IPS-18a (cell line): ENCODE measurements at regions not wholly inside any gene's neighbourhood (a gene's known extent, or its start where the extent isn't known, plus 50 kb on each side); places are given as distances from the start of the nearest gene placed in this dataset.

Experiments
- H3K27ac ChIP-seq: one replicate; pipeline ENCODE4 v1.5.1; 2013; ENCODE audit warnings: low read length
- H3K27me3 ChIP-seq: one replicate; pipeline ENCODE4 v1.6.1; 2013; ENCODE audit warnings: mild to moderate bottlenecking, low read length; ENCODE audit not compliant: control insufficient read depth, insufficient read depth
- H3K36me3 ChIP-seq: one replicate; pipeline ENCODE4 v1.6.1; 2013; ENCODE audit warnings: low read depth, low read length; ENCODE audit not compliant: control insufficient read depth
- H3K4me1 ChIP-seq: one replicate; pipeline ENCODE4 v1.6.1; 2013; ENCODE audit warnings: low read depth, low read length; ENCODE audit not compliant: control insufficient read depth
- H3K4me3 ChIP-seq: one replicate; pipeline ENCODE4 v1.5.1; 2013; ENCODE audit warnings: low read length
- H3K9ac ChIP-seq: one replicate; pipeline ENCODE4 v1.6.1; 2013; ENCODE audit warnings: mild to moderate bottlenecking, low read length, moderate library complexity
- H3K9me3 ChIP-seq: one replicate; pipeline ENCODE4 v1.6.1; 2013; ENCODE audit warnings: low read depth, low read length; ENCODE audit not compliant: control insufficient read depth

- H3K36me3 ChIP-seq = no peaks in the 10 kb centered on the region
- H3K27me3 ChIP-seq = no peaks in the 10 kb centered on the region
- H3K4me1 ChIP-seq = peaks cover 11% of the 10 kb centered on the region
- H3K27ac ChIP-seq = no peak overlapping the region
- H3K4me3 ChIP-seq = no peak overlapping the region
- no peaks in the 10 kb centered on the region for H3K9me3 ChIP-seq
- no peak overlapping the region for H3K9ac ChIP-seq
Observed at GRCh38 chr11:95595541-95595940, 194.0 kb downstream of the FAM76B start.

DNA sequence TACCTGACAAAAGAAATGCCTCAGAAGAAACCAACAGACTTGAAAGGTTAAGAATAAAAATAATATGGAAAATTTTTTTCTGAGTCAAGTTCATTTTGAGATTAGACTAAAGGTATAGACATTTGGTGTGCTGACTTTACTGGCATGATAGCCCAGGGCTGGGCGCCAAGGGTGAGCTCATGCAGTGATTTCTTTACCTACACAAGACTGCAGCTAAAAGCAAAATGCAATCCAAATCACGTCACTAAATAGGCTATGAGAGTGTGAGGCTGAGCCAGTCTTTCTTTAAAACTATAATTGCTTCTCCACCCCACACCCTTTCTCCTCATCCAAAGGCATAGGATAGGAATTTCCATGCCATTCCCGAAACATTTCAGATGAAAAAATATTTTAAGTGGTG is 196.5 kb downstream of the FAM76B start:
- peaks cover 11% of the 10 kb centered on the region for H3K4me1 ChIP-seq
- no peak overlapping the region for H3K4me3 ChIP-seq
- no peaks in the 10 kb centered on the region for H3K36me3 ChIP-seq
- no peaks in the 10 kb centered on the region for H3K27me3 ChIP-seq
- H3K27ac ChIP-seq = no peak overlapping the region
- no peaks in the 10 kb centered on the region for H3K9me3 ChIP-seq
- H3K9ac ChIP-seq = no peak overlapping the region

GRCh38 chr11:95592471-95592870 is 197.1 kb downstream of the FAM76B start:
- Histone ChIP-seq H3K9ac (no peak overlapping the region), H3K4me3 (no peak overlapping the region), H3K27ac (no peak overlapping the region), H3K27me3 (no peaks in the 10 kb centered on the region), H3K9me3 (no peaks in the 10 kb centered on the region), H3K36me3 (no peaks in the 10 kb centered on the region), H3K4me1 (peaks cover 11% of the 10 kb centered on the region)

DNA sequence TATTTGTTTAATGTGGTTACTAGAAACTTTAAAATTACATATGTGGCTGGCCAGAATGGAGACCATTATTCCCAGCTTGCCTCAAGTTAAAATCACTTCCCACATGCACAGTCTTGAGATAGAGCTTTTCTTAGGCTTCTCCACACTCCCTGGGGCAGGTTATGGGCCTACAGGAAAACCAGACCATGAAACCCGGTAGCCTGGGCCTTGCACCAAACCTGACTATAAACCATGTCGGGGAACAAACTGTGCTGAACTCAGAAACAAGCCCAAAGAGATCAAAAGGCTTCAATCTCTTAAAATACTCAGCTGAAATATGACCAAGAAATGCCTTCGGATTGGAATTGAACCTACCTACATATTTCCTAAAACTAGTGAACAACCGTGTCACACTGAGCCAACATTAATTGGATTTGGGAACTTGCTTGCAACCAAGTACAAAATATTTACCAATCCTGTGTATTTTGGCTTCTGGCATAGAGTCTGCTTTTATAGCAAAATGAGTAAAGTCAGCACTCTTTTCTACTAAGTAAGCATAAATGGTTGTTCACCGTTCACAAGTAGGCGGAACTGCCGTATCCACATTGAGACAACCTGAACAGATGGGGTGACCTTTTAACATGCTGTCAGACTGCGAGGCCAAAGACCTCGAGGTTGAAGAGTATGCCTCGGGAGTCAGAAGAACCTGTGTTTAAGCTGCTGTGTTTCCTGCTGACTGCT is 199.5 kb downstream of the FAM76B start:
- Histone ChIP-seq H3K9me3 (no peaks in the 10 kb centered on the region), H3K27ac (no peak overlapping the region), H3K4me1 (peaks cover 11% of the 10 kb centered on the region)

DNA sequence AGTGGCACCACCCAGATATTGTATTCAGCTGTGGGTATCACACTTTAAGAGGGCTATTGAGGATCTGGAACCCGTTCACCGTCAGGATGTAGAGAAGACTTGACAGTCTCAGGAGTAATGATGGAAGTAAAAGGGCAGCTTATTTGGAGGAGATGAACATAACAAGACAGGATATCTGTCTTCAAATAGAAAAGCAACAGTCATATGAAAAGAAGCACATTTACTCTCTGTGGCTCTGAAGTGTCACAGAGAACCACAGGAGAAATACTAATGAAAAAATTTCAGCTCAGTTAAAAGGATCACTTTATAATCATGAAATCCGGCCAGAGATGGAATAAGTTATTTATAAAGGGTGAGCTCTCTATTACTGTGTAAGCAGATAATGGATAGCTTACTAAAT is 200.8 kb downstream of the FAM76B start:
- Histone ChIP-seq H3K27ac (no peak overlapping the region), H3K4me1 (peaks cover 11% of the 10 kb centered on the region), H3K9ac (no peak overlapping the region), H3K9me3 (no peaks in the 10 kb centered on the region), H3K36me3 (no peaks in the 10 kb centered on the region), H3K27me3 (no peaks in the 10 kb centered on the region), H3K4me3 (no peak overlapping the region)

More for the DNA sequence above, 199.5 kb downstream of the FAM76B start:
- no peaks in the 10 kb centered on the region for H3K27me3 ChIP-seq
- no peak overlapping the region for H3K9ac ChIP-seq
- H3K36me3 ChIP-seq = no peaks in the 10 kb centered on the region
- no peak overlapping the region for H3K4me3 ChIP-seq

DNA sequence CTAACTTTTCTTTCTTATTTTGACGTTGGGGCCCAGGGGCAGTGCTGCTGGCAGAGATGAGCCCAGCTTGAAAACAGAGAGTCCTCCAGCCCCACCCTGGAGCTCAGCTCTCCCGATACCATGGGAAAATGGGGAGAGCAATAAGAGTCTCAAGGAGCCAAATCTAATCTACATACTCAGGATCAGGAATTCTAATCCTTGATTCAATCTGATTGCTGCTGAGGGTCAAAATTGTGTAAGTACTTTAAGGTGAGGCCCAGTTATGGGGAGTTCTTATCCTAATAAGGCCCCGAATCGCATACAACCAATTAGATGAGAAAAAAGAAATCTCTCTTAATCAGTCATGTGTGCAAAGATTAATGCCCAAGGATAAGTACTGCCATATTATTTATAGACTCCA is 202.9 kb downstream of the FAM76B start:
- H3K36me3 ChIP-seq = no peaks in the 10 kb centered on the region
- no peak overlapping the region for H3K9ac ChIP-seq
- no peaks in the 10 kb centered on the region for H3K4me1 ChIP-seq
- H3K9me3 ChIP-seq = no peaks in the 10 kb centered on the region
- H3K27ac ChIP-seq = no peak overlapping the region
- H3K4me3 ChIP-seq = no peak overlapping the region
- H3K27me3 ChIP-seq = no peaks in the 10 kb centered on the region

DNA sequence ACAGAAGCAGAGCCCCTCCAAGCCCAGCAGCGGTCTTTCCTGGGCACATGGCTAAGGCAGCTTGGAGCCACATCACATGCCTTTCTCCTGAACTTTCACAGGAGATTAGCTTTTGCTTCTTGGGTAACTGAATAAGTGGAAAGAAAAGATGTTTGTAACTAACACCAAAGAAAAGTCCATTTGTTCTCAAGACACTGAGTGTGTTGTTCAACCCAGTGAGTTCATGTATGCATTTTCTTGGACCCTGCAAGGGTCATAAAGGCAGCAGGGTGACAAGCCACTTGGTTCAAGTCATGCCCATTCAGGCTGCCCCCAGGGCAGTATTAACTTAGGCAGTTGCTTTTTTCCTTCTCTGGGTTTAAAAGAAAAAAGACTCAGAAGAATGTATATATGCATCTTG is 203.4 kb downstream of the FAM76B start:
- H3K4me3 ChIP-seq = no peak overlapping the region
- H3K36me3 ChIP-seq = no peaks in the 10 kb centered on the region
- no peak overlapping the region for H3K27ac ChIP-seq
- H3K27me3 ChIP-seq = no peaks in the 10 kb centered on the region
- no peaks in the 10 kb centered on the region for H3K9me3 ChIP-seq
- no peaks in the 10 kb centered on the region for H3K4me1 ChIP-seq
- no peak overlapping the region for H3K9ac ChIP-seq

DNA sequence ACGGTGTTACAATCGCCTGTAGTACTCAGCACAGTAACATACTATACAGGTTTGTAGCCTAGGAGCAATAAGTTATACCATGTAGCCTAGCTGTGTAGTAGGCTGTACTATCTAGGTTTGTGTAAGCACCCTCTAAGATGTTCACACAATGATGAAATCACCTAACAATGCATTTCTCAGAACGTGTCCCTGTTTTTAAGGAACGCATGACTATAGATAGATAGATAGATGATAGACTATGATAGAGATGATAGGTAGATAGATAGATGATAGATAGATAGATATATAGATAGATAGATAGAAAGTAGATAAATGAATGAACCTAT is 203.9 kb downstream of the FAM76B start:
- Histone ChIP-seq H3K27me3 (no peaks in the 10 kb centered on the region), H3K9ac (no peak overlapping the region), H3K27ac (no peak overlapping the region), H3K4me3 (no peak overlapping the region), H3K36me3 (no peaks in the 10 kb centered on the region), H3K9me3 (no peaks in the 10 kb centered on the region), H3K4me1 (no peaks in the 10 kb centered on the region)

DNA sequence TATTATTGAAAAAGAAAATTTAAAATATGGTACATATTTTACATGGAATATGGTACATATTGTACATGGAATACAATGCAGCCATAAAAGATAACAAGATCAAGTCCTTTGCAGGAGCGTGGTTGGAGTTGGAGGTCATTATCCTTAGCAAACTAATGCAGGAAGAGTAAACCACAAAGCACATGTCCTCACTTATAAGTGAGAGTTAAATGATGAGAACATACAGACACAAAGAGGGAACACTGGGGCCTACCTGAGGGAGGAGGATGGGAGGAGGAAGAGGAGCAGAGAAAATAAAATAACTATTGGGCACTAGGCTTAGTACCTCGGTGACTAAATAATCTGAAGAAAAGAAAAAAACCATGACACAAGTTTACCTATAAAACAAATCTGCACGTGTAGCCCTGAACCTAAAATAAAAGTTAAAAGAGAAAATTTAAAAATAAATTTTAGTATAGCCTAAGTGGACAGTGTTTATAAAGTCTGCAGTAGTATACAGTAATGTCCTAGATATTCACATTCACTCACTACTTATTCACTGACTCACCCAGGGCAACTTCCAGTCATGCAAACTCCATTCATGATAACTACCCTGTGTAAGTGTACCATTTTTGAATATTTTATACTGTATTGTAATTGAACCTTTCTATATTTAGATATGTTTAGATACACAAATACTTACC is 204.4 kb downstream of the FAM76B start:
- H3K27me3 ChIP-seq = no peaks in the 10 kb centered on the region
- H3K4me1 ChIP-seq = no peaks in the 10 kb centered on the region
- H3K9ac ChIP-seq = no peak overlapping the region
- no peak overlapping the region for H3K4me3 ChIP-seq
- no peaks in the 10 kb centered on the region for H3K9me3 ChIP-seq
- no peaks in the 10 kb centered on the region for H3K36me3 ChIP-seq
- no peak overlapping the region for H3K27ac ChIP-seq

- no peak overlapping the region for H3K27ac ChIP-seq
- no peak overlapping the region for H3K9ac ChIP-seq
- no peaks in the 10 kb centered on the region for H3K27me3 ChIP-seq
- H3K9me3 ChIP-seq = no peaks in the 10 kb centered on the region
- H3K4me1 ChIP-seq = no peaks in the 10 kb centered on the region
- H3K4me3 ChIP-seq = no peak overlapping the region
- no peaks in the 10 kb centered on the region for H3K36me3 ChIP-seq
Observed at GRCh38 chr11:95584589-95584988, 205.0 kb downstream of the FAM76B start.

DNA sequence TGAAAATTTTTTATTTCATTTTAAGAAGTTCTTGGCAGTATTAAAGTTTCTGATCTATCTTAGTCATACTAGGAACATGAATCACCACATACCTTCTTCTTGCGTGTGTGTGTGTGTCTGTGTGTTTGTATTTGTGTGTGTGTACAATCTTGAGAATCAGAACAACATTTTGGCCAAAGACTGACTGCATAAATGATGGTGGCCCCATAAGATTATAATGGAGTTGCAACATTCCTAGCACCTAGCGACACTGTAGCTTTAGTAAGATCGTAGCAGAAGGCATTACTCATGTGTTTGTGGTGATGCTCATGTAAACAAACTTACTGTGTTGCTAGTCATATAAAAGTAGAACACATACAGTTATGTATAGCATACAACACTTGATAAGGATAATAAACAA is 205.4 kb downstream of the FAM76B start:
- Histone ChIP-seq H3K9me3 (no peaks in the 10 kb centered on the region), H3K36me3 (no peaks in the 10 kb centered on the region), H3K27ac (no peak overlapping the region), H3K4me3 (no peak overlapping the region), H3K27me3 (no peaks in the 10 kb centered on the region), H3K4me1 (no peaks in the 10 kb centered on the region), H3K9ac (no peak overlapping the region)
